ENCODE measurements at regions not wholly inside any gene's neighbourhood (a gene's known extent, or its start where the extent isn't known, plus 50 kb on each side); places are given as distances from the start of the nearest gene placed in this dataset.

DNA sequence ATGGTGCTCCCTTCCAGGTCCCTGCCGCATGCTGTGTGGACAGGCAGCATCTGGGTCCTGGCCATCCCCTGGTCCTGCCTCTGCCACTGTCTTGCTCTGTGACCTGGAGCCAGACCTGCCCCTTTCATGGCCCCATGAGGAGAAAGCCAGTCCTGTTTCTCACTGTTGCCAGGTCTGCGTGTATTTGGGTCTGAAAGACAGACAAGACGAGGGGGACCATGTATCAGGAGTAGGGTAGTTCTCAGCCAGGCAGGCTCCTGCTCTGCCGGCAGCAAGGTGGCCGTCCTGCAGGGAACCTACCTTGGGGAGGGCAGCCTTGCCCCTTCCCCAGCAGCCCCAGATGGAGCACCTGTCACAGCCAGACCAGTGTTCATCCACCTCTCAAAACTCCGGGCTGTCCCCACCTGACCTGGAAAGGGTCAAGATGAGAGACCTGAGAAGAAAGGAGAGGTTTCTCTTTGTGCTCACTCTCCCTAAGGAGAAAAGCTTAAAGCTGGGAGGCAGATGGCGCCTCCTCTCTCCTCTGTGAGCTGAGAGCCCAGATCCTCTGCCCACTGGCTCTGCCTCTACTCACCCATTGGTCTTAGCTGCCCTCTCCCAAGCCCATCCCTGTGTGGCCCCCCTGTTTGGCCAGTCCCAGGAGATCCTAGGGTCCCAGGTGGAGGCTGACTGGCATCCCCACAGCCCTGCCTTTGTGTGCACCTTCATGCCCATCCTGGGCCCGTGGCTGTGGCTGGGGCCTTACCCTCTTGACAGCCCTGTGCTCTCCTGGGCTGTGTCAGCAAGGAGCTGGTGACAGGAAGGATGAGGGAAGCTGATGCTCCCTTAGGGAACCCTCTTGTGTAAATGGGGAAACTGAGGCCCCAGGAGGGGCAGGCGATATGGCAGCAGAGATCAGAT lies 116.1 kb upstream of the PCBD1 start:
- Histone ChIP-seq H3K27me3 (no peaks in the 10 kb centered on the region), H3K27ac (no peak overlapping the region), H3K36me3 (no peaks in the 10 kb centered on the region), H3K4me3 (no peak overlapping the region), H3K9me3 (no peaks in the 10 kb centered on the region), H3K4me1 (ENCODE audit: insufficient read depth) (no peaks in the 10 kb centered on the region)
- TF ChIP-seq EP300 (IDR thresholded peaks at IDR 0.05) (no peak), POLR2A (IDR thresholded peaks at IDR 0.05) (no peak)
- TF ChIP-seq, protein P1, sequence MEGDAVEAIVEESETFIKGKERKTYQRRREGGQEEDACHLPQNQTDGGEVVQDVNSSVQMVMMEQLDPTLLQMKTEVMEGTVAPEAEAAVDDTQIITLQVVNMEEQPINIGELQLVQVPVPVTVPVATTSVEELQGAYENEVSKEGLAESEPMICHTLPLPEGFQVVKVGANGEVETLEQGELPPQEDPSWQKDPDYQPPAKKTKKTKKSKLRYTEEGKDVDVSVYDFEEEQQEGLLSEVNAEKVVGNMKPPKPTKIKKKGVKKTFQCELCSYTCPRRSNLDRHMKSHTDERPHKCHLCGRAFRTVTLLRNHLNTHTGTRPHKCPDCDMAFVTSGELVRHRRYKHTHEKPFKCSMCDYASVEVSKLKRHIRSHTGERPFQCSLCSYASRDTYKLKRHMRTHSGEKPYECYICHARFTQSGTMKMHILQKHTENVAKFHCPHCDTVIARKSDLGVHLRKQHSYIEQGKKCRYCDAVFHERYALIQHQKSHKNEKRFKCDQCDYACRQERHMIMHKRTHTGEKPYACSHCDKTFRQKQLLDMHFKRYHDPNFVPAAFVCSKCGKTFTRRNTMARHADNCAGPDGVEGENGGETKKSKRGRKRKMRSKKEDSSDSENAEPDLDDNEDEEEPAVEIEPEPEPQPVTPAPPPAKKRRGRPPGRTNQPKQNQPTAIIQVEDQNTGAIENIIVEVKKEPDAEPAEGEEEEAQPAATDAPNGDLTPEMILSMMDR (IDR thresholded peaks at IDR 0.05): no peak
- intact Hi-C loops (cut with DNase I): no loop called here
- no peak for DNase-seq
- WGBS, 3 donors: 82 to 90% (median 84%) methylated on average over 9 of the region's 9 CpGs

DNA sequence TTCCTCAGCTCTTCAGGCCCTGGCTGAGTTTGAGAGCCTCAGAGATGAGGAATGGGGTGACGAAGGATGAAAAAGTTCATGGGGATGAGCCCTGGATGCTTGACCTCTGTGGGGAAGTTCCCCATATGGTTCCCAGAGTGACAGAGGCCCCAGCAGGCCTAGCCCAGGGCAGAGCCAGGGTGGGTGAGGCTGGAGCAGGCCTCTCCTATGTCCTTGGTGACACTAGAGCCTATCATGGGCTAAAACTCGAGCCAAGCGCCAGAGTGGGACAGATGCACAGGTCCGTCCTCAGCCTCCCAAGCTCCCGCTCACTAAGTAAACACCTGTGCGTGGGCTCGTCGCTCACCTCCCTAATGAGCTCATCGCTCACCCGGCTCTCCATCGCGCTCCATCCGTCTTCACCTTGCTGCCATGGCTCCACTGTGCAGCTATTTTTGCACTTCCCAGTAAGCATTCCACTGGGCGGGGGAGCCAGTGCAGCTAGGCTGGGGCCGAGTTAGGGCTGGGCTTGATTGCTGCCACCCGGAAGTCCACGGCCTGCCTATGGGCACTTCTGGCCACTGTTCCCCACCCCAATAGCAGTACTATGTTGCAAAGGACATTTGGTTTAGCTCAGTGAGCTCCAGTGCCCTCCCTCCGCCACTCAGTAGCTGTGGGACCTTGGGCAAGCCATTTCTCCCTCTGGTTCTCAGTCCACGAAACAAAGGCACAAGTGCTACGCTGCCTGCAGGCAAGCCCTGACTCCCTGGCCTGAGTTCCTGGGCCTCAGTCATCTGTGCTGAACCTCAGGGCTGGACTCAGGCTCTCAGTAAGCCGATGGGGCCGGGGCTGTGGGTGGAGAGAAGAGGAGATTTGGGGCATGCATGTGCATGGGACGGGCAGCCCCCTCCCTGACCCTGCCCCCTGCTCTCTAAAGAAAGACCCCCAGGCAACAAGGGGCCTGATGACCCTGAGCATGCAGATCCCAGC lies 117.3 kb upstream of the PCBD1 start:
- no peak for DNase-seq
- no peaks in the 10 kb centered on the region for H3K36me3 ChIP-seq
- no peaks in the 10 kb centered on the region for H3K27me3 ChIP-seq
- no peak overlapping the region for H3K27ac ChIP-seq
- TF ChIP-seq POLR2A (IDR thresholded peaks at IDR 0.05): no peak
- TF ChIP-seq, protein P1 (IDR thresholded peaks at IDR 0.05): no peak
- TF ChIP-seq EP300 (IDR thresholded peaks at IDR 0.05): no peak
- no peaks in the 10 kb centered on the region for H3K9me3 ChIP-seq
- WGBS, 3 donors: 65 to 81% (median 72%) methylated on average over 23 of the region's 23 CpGs
- intact Hi-C loops (cut with DNase I): no loop called here
- no peaks in the 10 kb centered on the region for H3K4me1 ChIP-seq (ENCODE audit: insufficient read depth)
- H3K4me3 ChIP-seq: no peak overlapping the region

DNA sequence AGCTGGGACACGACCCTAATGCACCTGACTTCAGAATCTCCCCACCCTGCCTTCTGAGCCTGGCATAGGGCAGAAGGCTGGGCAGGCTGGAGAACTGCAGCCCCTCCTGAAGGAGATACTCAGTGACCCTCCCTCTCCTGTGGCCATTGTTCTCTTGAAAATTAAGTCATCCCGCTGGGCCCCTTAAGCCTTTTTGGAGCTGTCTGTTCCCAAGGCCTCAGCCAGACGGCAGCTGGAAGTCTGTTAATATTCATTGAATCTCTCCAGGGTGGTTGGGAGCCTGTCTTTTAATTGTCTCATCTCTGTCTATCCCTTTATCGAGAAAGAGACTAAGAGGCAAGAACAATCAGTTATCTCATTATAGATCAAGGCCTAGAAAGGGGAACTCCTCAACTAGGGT lies 118.1 kb upstream of the PCBD1 start:
- no peak for DNase-seq
- intact Hi-C loops (cut with DNase I): no loop called here
- no peak overlapping the region for H3K27ac ChIP-seq
- no peak overlapping the region for H3K4me3 ChIP-seq
- WGBS, 3 donors: 72 to 78% (median 75%) methylated on average over 4 of the region's 4 CpGs
- TF ChIP-seq, protein P1 (IDR thresholded peaks at IDR 0.05): no peak
- TF ChIP-seq POLR2A (IDR thresholded peaks at IDR 0.05): no peak
- no peak for TF ChIP-seq EP300 (IDR thresholded peaks at IDR 0.05)
- no peaks in the 10 kb centered on the region for H3K9me3 ChIP-seq
- no peaks in the 10 kb centered on the region for H3K36me3 ChIP-seq
- H3K27me3 ChIP-seq: no peaks in the 10 kb centered on the region
- no peaks in the 10 kb centered on the region for H3K4me1 ChIP-seq (ENCODE audit: insufficient read depth)

DNA sequence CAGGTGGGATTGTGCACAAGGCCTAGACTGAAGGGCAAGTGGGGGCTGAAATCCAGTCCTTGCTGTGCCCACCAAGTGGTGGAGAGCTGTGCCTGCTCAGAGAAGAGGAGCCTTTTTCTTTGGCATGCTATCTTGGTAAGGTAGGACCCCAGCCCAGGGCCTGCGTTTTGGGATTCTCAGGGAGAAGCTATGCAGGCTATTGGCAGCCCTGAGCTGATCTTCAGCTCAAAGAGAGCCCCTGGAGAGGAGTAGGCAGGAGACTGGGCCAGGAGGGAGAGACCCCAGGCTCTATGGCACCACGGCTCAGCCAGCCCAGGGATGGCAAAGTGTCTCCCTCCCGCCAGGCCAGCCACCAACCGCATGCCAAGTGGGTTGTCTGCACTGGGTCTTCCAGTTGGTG lies 119.2 kb upstream of the PCBD1 start:
- H3K27ac ChIP-seq: no peak overlapping the region
- H3K27me3 ChIP-seq: no peaks in the 10 kb centered on the region
- H3K36me3 ChIP-seq: no peaks in the 10 kb centered on the region
- no peaks in the 10 kb centered on the region for H3K9me3 ChIP-seq
- DNase-seq: no peak
- intact Hi-C loops (cut with DNase I): no loop called here
- WGBS, 3 donors: 88 to 96% (median 91%) methylated on average over 4 of the region's 4 CpGs
- no peaks in the 10 kb centered on the region for H3K4me1 ChIP-seq (ENCODE audit: insufficient read depth)
- no peak overlapping the region for H3K4me3 ChIP-seq
- no peak for TF ChIP-seq EP300 (IDR thresholded peaks at IDR 0.05)

Data from ovary (tissue), 7 donors.